MG63 (cell line): ENCODE measurements at regions not wholly inside any gene's neighbourhood (a gene's known extent, or its start where the extent isn't known, plus 50 kb on each side); places are given as distances from the start of the nearest gene placed in this dataset.
"Not testable (repeated sequence)": the region's sequence is repeated elsewhere in the genome, so short reads cannot be mapped to it uniquely, and the experiment has no call there.

Experiments
- DNase-seq: peaks from one replicate; pipeline ENCODE4 v3.0.0-alpha.2; 2020
- H3K27me3 ChIP-seq: fragments of 250-450 bp; sonication (Bioruptor Pico); 2 replicates; pipeline ENCODE4 v1.5.1; 2020; ENCODE audit warnings: mild to moderate bottlenecking, moderate library complexity
- H3K36me3 ChIP-seq: fragments of 250-450 bp; sonication (Bioruptor Pico); 2 replicates; pipeline ENCODE4 v1.5.1; 2020; ENCODE audit warnings: mild to moderate bottlenecking, moderate library complexity
- H3K4me3 ChIP-seq: fragments of 250-450 bp; sonication (Bioruptor Pico); 2 replicates; pipeline ENCODE4 v1.5.1; 2020; ENCODE audit warnings: mild to moderate bottlenecking, moderate library complexity
- H3K9me3 ChIP-seq: fragments of 250-450 bp; sonication (Bioruptor Pico); 2 replicates; pipeline ENCODE4 v1.5.1; 2020; ENCODE audit warnings: mild to moderate bottlenecking, moderate library complexity

- H3K27me3 ChIP-seq: no peaks in the 10 kb centered on the region
- no peaks in the 10 kb centered on the region for H3K9me3 ChIP-seq
- DNase-seq: peak; percentile 10
- no peak overlapping the region for H3K4me3 ChIP-seq
- H3K36me3 ChIP-seq: no peaks in the 10 kb centered on the region
These were observed 459.3 kb upstream of the MEF2C start for GRCh38 chr5:89342106-89342876.

GRCh38 chr5:89338935-89339334 lies 456.0 kb upstream of the MEF2C start:
- H3K27me3 ChIP-seq: no peaks in the 10 kb centered on the region
- DNase-seq: no peak
- no peaks in the 10 kb centered on the region for H3K36me3 ChIP-seq
- no peaks in the 10 kb centered on the region for H3K9me3 ChIP-seq
- H3K4me3 ChIP-seq: no peak overlapping the region

- Histone ChIP-seq H3K9me3 (no peaks in the 10 kb centered on the region), H3K27me3 (no peaks in the 10 kb centered on the region), H3K4me3 (no peak overlapping the region), H3K36me3 (no peaks in the 10 kb centered on the region)
- no peak for DNase-seq
These were observed 453.1 kb upstream of the MEF2C start for GRCh38 chr5:89336111-89336510.

GRCh38 chr5:89330140-89330539 lies 447.2 kb upstream of the MEF2C start:
- Histone ChIP-seq H3K36me3 (no peaks in the 10 kb centered on the region), H3K4me3 (no peak overlapping the region), H3K27me3 (no peaks in the 10 kb centered on the region), H3K9me3 (no peaks in the 10 kb centered on the region)
- no peak for DNase-seq

- no peaks in the 10 kb centered on the region for H3K36me3 ChIP-seq
- no peaks in the 10 kb centered on the region for H3K27me3 ChIP-seq
- H3K9me3 ChIP-seq: no peaks in the 10 kb centered on the region
- no peak for DNase-seq
- H3K4me3 ChIP-seq: no peak overlapping the region
These were observed 444.6 kb upstream of the MEF2C start for GRCh38 chr5:89327608-89328007.

GRCh38 chr5:89324990-89325389 lies 442.0 kb upstream of the MEF2C start:
- Histone ChIP-seq H3K9me3 (no peaks in the 10 kb centered on the region), H3K27me3 (no peaks in the 10 kb centered on the region), H3K4me3 (no peak overlapping the region), H3K36me3 (no peaks in the 10 kb centered on the region)
- DNase-seq: no peak

- no peak for DNase-seq
- H3K27me3 ChIP-seq: no peaks in the 10 kb centered on the region
- H3K36me3 ChIP-seq: no peaks in the 10 kb centered on the region
- no peaks in the 10 kb centered on the region for H3K9me3 ChIP-seq
- no peak overlapping the region for H3K4me3 ChIP-seq
These were observed 437.7 kb upstream of the MEF2C start for GRCh38 chr5:89320421-89321277.

GRCh38 chr5:89317838-89318237 lies 434.9 kb upstream of the MEF2C start:
- H3K27me3 ChIP-seq, H3K9me3 ChIP-seq, H3K36me3 ChIP-seq, DNase-seq, H3K4me3 ChIP-seq: not testable (repeated sequence)

- no peaks in the 10 kb centered on the region for H3K36me3 ChIP-seq
- H3K27me3 ChIP-seq: no peaks in the 10 kb centered on the region
- no peak overlapping the region for H3K4me3 ChIP-seq
- H3K9me3 ChIP-seq: no peaks in the 10 kb centered on the region
- DNase-seq: peak; percentile 53
These were observed 432.5 kb upstream of the MEF2C start for GRCh38 chr5:89315286-89316100.

- H3K4me3 ChIP-seq: no peak overlapping the region
- DNase-seq: peak; percentile 52
- H3K36me3 ChIP-seq: no peaks in the 10 kb centered on the region
- no peaks in the 10 kb centered on the region for H3K9me3 ChIP-seq
- no peaks in the 10 kb centered on the region for H3K27me3 ChIP-seq
These were observed 431.0 kb upstream of the MEF2C start for GRCh38 chr5:89313804-89314588.

- DNase-seq: peak; percentile 80
- Histone ChIP-seq H3K36me3 (no peaks in the 10 kb centered on the region), H3K27me3 (no peaks in the 10 kb centered on the region), H3K4me3 (no peak overlapping the region), H3K9me3 (no peaks in the 10 kb centered on the region)
These were observed 430.1 kb upstream of the MEF2C start for GRCh38 chr5:89313044-89313443.

- Histone ChIP-seq H3K36me3 (no peaks in the 10 kb centered on the region), H3K4me3 (no peak overlapping the region), H3K9me3 (no peaks in the 10 kb centered on the region), H3K27me3 (no peaks in the 10 kb centered on the region)
- no peak for DNase-seq
These were observed 426.3 kb upstream of the MEF2C start for GRCh38 chr5:89309268-89309667.

- no peaks in the 10 kb centered on the region for H3K27me3 ChIP-seq
- DNase-seq: no peak
- H3K36me3 ChIP-seq: no peaks in the 10 kb centered on the region
- H3K4me3 ChIP-seq: no peak overlapping the region
- H3K9me3 ChIP-seq: no peaks in the 10 kb centered on the region
These were observed 425.6 kb upstream of the MEF2C start for GRCh38 chr5:89308606-89309040.

GRCh38 chr5:89307972-89308371 lies 425.0 kb upstream of the MEF2C start:
- Histone ChIP-seq H3K27me3 (no peaks in the 10 kb centered on the region), H3K4me3 (no peak overlapping the region), H3K9me3 (no peaks in the 10 kb centered on the region), H3K36me3 (no peaks in the 10 kb centered on the region)
- DNase-seq: no peak

- not testable (repeated sequence) for H3K27me3 ChIP-seq, H3K36me3 ChIP-seq, DNase-seq, H3K4me3 ChIP-seq, H3K9me3 ChIP-seq
These were observed 424.2 kb upstream of the MEF2C start for GRCh38 chr5:89307141-89307540.

- Histone ChIP-seq H3K36me3 (no peaks in the 10 kb centered on the region), H3K27me3 (no peaks in the 10 kb centered on the region), H3K4me3 (no peak overlapping the region), H3K9me3 (no peaks in the 10 kb centered on the region)
- no peak for DNase-seq
These were observed 420.1 kb upstream of the MEF2C start for GRCh38 chr5:89303033-89303480.
